ENCODE measurements at regions not wholly inside any gene's neighbourhood (a gene's known extent, or its start where the extent isn't known, plus 50 kb on each side); places are given as distances from the start of the nearest gene placed in this dataset.

GRCh38 chr3:117893001-117893400 lies 1141.6 kb downstream of the IGSF11 start:
- TF ChIP-seq, protein P1, sequence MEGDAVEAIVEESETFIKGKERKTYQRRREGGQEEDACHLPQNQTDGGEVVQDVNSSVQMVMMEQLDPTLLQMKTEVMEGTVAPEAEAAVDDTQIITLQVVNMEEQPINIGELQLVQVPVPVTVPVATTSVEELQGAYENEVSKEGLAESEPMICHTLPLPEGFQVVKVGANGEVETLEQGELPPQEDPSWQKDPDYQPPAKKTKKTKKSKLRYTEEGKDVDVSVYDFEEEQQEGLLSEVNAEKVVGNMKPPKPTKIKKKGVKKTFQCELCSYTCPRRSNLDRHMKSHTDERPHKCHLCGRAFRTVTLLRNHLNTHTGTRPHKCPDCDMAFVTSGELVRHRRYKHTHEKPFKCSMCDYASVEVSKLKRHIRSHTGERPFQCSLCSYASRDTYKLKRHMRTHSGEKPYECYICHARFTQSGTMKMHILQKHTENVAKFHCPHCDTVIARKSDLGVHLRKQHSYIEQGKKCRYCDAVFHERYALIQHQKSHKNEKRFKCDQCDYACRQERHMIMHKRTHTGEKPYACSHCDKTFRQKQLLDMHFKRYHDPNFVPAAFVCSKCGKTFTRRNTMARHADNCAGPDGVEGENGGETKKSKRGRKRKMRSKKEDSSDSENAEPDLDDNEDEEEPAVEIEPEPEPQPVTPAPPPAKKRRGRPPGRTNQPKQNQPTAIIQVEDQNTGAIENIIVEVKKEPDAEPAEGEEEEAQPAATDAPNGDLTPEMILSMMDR (IDR thresholded peaks at IDR 0.05 in 4 of 5, conservative IDR thresholded peaks at IDR 0.05 in 1 of 5): no peak
- TF ChIP-seq POLR2A (IDR thresholded peaks at IDR 0.05): no peak

Data from gastrocnemius medialis (tissue), 4 donors.